ENCODE measurements at regions not wholly inside any gene's neighbourhood (a gene's known extent, or its start where the extent isn't known, plus 50 kb on each side); places are given as distances from the start of the nearest gene placed in this dataset.

- 80 to 86% methylated on average over 10 of the region's 10 CpGs for WGBS, 2 donors
- no peak overlapping the region for H3K27ac ChIP-seq
- no peak overlapping the region for H3K4me3 ChIP-seq
- DNase-seq (ENCODE audit: low spot score in 2 of 2): no peak
- no peaks in the 10 kb centered on the region for H3K36me3 ChIP-seq
- TF ChIP-seq CTCF (IDR thresholded peaks at IDR 0.05) (no peak), EP300 (IDR thresholded peaks at IDR 0.05) (no peak)
- H3K9me3 ChIP-seq: peaks cover 0 to 8% (median 0%) of the 10 kb centered on the region in 4 donors
- no peaks in the 10 kb centered on the region for H3K27me3 ChIP-seq
- H3K4me1 ChIP-seq: no peaks in the 10 kb centered on the region
Measured at GRCh38 chr2:129699781-129700573, 279.5 kb upstream of the RAB6C start.

- Histone ChIP-seq H3K27me3 (no peaks in the 10 kb centered on the region), H3K27ac (no peak overlapping the region), H3K9me3 (no peaks in the 10 kb centered on the region), H3K4me3 (no peak overlapping the region), H3K4me1 (no peaks in the 10 kb centered on the region), H3K36me3 (no peaks in the 10 kb centered on the region)
- 82 to 86% methylated on average over 4 of the region's 4 CpGs for WGBS, 2 donors
- TF ChIP-seq CTCF (IDR thresholded peaks at IDR 0.05): no peak
- no peak for TF ChIP-seq EP300 (IDR thresholded peaks at IDR 0.05)
- TF ChIP-seq POLR2A (IDR thresholded peaks at IDR 0.05): no peak
- DNase-seq (ENCODE audit: low spot score in 2 of 2): no peak
Measured at GRCh38 chr2:129702416-129703176, 276.9 kb upstream of the RAB6C start.

GRCh38 chr2:129705085-129705484 lies 274.4 kb upstream of the RAB6C start:
- TF ChIP-seq CTCF (IDR thresholded peaks at IDR 0.05) (no peak), POLR2A (IDR thresholded peaks at IDR 0.05) (no peak), EP300 (IDR thresholded peaks at IDR 0.05) (no peak)
- DNase-seq (ENCODE audit: low spot score in 2 of 2): no peak
- Histone ChIP-seq H3K9me3 (no peaks in the 10 kb centered on the region), H3K27me3 (no peaks in the 10 kb centered on the region), H3K4me1 (no peaks in the 10 kb centered on the region), H3K27ac (no peak overlapping the region), H3K36me3 (no peaks in the 10 kb centered on the region), H3K4me3 (no peak overlapping the region)
- 87 to 92% methylated on average over 6 of the region's 6 CpGs for WGBS, 2 donors

- no peaks in the 10 kb centered on the region for H3K36me3 ChIP-seq
- no peak overlapping the region for H3K27ac ChIP-seq
- no peaks in the 10 kb centered on the region for H3K27me3 ChIP-seq
- DNase-seq (ENCODE audit: low spot score in 2 of 2): no peak
- 83 to 84% methylated on average over 3 to 4 of the region's 4 CpGs for WGBS, 2 donors
- H3K4me3 ChIP-seq: no peak overlapping the region
- H3K4me1 ChIP-seq: no peaks in the 10 kb centered on the region
- no peak for TF ChIP-seq EP300 (IDR thresholded peaks at IDR 0.05)
- TF ChIP-seq POLR2A (IDR thresholded peaks at IDR 0.05): no peak
- TF ChIP-seq CTCF (IDR thresholded peaks at IDR 0.05): no peak
- H3K9me3 ChIP-seq: no peaks in the 10 kb centered on the region
Measured at GRCh38 chr2:129707800-129708199, 271.7 kb upstream of the RAB6C start.
